NCI-H187 treated with DMSO at 0.1 percent for 48 hours (cell line): ENCODE measurements at regions not wholly inside any gene's neighbourhood (a gene's known extent, or its start where the extent isn't known, plus 50 kb on each side); places are given as distances from the start of the nearest gene placed in this dataset.
A peak's percentile ranks its signal among the peaks of the same experiment; 100 is the strongest.

Experiments
- DNase-seq: peaks from one replicate; lab custom pipeline; 2025; lab: John Stamatoyannopoulos, UW

DNA sequence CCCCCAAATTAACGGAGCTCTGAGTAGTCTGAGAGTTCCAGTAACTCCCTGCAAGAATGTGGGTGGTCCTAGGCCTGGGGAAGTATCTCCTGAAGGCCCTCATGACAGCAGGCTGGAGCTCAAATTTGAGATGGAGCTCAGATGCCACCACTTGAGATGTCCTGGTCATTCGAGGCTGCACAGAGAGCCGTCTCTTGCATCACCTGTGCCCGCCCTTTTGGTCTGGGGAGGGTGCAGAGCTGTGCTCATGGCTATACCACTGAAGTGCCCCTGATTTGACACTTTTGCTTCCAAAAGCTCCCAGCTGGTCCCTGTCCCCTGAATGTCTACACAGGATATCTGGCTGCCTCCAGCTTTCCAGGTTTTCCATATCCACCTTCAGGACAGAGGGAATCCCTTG, 214.0 kb upstream of the B3GAT1 start:
- DNase-seq: no peak

DNA sequence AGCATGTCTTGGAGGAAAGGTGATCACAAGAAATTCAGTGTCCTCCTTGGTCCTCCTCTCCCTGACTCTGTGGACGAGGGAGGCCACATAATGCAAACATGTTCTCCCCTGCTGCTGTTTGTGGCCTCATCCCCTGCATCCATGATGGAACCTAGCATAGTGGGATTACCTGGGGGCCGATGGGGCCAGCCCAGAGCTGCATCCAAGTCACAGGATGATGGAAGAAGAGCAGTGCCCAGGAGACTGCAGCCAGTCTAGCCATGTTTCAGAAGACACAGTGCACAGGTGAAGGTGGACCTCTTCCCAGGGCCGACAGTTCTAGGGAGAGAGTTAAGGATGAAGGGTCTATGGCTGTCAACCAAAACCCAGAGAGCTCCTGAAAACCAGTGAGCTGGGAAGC, 213.6 kb upstream of the B3GAT1 start:
- no peak for DNase-seq

DNA sequence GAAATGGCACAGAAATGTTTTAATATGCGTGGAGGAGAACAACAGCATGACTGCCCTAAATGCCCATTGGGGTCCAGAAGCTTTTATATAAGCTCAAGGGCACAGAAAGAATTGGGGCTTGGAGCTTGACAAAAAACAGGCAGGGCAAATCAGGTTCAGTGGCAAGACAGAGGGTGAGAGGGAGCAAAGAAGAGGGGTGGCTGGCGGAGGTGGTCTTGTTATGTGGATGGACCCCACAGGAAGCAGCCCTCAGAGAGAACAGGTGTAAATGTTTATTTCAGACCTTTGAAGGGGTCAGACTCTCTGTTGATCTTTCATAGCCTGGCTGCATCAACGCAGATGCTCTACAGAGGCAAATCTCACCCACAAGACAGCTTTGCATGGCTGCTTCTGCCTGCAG, 213.1 kb upstream of the B3GAT1 start:
- DNase-seq: no peak

DNA sequence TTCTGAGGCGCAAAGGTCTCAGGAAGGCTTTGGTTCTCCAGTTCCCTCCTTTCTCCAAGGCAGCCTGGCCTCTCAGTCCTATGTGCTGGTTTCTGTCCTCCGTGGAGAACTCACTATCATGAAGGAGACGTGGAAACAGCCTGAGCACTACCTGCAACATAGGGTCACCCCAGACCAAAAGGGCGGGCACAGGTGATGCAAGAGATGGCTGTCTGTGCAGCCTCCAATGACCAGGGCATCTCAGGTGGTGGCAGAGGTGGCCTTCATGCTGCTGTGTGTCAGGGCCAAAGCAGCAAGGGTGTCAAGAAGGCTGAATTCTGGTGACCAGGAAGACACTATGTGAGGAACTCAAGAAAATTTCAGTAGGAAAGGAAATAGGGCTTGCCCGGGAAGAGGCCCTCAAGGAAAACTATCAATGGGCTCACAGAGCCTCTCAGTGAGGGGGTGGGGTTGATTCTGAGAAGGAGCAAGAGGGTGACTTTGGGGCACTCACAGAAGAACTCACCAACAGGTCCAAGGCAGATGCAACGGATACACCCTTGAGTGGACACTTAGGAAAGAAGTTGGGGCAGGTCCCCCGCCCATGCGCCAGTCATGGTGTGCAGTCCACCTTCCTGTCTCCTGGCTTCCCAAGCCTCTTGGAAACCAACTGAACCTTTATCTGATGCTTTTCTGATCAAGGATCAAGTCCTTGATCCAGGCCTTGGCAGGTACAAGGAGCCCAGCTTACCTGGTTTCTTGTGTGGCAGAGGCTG, 212.3 kb upstream of the B3GAT1 start:
- DNase-seq: no peak

DNA sequence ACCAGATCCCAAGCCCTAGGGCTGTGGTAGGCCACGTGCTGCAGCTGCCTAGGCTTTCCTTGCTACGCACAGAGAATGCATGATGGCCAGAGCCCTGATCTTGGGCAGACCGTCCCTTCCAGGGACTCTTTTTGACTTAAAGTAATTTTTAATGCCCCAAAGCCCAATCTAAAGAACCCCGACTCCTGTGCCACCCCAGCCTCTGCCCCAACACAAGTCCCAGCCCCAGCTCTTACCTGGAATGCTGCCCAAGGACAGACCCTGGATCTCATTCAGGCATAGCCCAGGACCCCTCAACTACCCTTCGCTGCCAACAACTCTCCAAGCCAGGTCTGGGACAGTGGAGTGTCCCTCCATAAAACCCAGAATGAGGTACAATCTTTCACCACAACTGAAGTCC, 211.7 kb upstream of the B3GAT1 start:
- DNase-seq: no peak

DNA sequence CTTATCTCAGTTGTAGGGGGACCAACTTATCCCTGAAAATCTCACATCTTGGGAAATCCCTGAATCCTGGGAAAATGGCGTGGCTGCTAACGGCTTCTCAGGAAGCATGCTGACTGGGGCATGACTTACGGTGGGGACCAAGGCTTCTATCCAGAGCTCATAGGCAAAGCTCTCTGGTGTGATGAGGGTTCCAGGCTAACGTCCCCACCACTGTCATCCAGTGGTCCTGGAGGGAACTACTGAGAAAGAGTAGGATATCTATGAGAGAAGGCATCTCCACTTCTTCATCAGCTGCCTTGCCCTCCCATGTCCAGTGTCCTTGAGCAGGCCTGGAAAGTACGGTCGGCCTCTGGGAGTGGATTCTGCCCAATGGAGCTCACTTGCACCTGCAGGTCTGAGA, 210.4 kb upstream of the B3GAT1 start:
- DNase-seq: no peak

DNA sequence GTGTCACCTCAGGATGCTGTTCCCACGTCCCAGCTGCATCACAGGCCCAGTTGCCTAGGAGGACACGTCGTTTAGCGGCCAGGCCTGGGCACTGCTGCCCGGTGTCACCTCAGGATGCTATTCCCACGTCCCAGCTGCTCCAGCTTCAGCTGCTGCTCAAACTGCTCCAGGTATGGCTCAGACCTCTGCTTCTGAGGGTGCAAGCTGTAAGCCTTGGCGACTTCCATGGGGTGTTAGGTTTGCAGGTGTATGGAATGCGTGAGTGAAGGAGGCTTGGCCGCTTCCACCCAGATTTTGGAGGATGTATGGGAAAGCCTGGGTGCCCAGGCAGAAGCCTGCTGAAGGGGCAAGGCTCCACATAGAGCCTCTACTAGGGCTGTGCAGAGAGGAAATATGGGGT, 205.3 kb upstream of the B3GAT1 start:
- no peak for DNase-seq

DNA sequence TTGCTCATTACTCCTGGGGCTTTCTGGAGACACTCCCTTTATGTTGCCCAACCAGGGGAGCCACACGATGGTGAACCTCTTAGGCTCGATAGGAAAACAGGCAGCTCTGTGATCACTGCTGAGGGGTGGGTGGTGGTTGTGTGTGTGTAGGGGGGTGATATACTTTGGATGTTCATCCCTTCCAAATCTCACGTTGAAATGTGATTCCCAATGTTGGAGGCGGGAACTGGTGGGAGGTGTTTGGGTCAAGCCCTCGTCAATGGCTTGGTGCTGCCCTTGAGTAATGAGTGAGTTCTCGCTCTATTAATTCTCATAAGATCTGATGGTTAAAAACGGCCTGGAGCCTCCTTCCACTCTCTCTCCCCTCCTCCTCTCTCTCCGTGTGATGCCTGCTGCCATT, 204.0 kb upstream of the B3GAT1 start:
- no peak for DNase-seq

DNA sequence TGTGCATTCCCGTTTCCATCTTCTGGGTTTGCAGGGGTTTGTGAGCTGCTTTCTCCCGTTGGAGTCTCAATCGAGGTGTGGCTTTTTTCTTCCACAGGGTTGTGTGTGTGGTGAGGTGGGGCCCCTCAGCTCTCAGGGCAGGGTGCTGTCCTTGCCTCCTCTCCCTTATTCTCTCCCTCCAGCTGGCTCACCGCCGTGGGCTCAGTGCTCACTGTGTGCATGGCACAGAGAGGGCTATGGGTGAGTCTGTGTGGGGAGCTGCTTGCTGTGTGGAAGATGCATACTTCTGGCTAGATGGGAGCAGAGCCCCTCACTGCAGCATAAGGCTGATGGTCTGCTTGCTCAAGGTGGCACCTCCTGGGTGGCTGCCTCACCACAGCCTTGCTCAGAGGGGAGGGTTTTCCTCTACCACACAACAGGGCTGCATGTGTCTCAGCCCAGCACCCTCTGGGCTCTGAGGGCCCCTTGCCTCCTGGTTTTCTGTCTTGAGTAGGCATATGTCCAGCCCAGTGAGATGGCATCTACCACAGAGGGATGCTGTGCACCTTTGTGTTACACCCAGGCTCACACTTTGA, 203.1 kb upstream of the B3GAT1 start:
- DNase-seq: no peak

DNA sequence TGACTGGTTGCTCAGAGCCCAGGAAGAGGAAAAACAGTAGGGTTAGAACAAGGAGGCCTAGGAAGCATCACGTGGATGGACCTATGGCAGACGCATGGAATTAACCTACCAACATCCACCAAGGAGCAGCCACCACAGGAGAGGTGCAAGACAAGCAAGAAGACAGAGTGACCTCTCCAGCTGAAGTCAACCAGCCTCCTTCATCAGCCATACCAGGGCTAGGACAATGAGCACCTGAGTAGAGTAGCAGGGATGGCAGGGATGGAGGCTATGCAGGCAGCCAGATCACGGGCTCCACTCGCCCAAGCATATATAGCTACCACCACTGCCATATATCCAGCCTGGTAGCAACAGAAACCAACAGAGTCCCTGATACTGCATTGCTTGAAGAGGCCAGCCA, 202.1 kb upstream of the B3GAT1 start:
- no peak for DNase-seq

DNA sequence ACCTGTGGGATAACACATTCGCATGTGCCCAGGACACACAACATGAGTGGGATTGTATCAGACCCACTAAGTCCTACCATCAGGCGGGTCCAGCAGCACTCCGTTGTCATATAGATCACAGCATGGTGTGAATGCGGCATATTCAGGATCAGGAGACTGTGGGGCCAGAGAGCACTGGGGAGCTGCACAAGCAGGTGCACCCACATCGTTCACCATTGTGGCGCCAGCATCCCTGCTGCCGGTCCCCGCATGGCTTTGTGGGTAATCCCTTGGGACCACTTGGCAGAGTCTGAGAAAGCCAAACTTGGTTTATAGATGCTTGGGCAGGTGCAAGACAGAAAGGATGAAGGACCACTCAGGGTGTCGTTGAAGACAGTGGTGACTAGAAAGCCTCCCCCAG, 201.6 kb upstream of the B3GAT1 start:
- DNase-seq: peak; percentile 41

DNA sequence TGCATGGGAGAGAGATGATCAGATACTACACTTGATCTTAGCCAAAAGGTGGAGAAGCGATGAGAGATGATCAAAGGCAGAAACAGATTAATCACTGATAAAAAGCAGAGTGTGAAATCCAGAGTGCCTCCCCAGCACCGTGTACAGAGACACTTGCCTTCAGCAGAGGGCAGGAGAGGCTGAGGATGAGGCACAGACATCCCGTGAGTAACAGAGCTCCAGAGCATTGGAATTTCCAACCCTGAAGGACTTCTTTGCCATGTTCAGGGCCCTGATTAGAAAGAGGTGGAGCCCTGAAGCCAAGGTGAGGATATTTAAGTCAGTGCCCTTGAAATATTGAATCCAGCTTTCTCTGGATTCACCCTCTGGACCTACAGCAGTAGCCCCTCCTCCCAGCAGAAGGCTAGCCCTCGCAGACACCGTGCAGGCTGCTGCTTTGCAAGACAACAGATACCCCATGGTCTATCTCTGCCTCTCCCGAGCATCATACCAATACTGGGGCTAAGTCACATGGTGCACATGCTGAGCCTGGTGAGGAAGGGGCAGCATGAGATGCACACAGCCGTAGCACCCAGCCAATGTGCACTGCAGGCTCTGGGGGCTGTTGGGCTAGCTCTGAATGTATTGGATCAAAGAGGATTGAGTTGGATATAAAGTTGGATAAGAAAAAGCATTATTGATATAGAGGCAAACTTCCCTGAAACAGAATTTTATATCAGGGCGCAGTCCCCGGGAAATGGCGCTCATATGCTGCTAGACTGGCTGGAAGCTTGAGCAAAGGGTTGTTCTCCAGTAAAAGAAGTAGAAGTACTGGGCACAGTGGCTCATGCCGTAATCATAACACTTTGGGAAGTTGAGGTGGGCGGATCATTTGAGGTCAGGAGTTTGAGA, 200.3 kb upstream of the B3GAT1 start:
- DNase-seq: no peak

DNA sequence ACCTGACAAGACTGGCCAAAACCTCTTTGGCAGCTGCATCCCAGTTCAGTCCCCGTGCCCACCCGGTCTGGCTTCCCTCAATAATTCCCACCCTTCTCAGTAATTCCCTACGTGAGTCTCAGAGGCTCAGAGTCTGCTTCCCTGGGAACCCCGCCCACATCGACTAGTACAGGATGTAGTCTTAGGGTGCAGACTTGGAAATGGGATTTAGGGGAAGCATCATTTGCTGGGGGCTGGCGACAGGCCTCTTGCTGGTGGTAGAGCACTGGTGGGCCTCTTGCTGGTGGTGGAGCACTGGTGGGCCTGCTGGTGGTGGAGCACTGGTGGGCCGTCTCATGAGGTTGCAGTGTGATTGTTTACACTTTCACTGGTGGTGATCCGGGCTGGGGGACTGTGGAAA, 199.5 kb upstream of the B3GAT1 start:
- no peak for DNase-seq

DNA sequence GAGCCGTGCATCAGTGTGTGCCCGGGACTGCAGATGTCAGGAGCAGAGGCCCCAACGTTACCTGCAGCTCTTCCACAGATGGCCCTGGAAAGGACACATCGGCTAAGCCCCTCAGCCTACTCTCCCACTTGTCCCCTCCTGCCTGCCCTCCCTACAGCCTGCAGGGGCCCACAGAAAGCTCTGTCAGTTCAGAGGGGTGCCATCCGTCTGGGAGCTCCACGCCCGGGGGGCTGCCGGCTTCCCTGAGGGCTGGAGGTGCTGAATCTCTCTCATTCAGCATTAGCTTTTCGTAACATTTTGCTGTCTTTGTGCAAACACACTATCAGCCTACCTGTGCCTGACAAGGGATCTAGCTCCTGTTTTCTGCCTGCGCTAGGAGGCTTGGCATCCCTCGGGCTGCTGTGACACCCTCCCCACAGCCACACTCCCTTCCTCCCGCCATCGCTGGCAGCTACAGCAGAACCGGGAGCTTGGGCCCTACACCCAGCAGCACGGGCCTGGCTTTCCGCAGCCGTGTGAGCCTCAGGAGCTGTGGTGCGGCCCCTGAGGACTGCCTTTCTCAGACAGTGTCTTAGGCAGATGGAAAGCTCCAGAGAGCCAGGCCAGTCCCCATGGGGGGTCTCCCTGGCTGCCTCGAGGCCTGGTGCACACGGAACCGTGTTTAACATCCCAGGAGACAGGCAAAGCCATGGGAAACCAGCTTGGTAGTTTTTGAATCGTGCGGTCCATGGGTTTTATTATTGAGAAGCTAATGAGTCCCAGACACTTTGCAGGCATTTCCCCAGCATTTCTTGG, 198.3 kb upstream of the B3GAT1 start:
- no peak for DNase-seq

DNA sequence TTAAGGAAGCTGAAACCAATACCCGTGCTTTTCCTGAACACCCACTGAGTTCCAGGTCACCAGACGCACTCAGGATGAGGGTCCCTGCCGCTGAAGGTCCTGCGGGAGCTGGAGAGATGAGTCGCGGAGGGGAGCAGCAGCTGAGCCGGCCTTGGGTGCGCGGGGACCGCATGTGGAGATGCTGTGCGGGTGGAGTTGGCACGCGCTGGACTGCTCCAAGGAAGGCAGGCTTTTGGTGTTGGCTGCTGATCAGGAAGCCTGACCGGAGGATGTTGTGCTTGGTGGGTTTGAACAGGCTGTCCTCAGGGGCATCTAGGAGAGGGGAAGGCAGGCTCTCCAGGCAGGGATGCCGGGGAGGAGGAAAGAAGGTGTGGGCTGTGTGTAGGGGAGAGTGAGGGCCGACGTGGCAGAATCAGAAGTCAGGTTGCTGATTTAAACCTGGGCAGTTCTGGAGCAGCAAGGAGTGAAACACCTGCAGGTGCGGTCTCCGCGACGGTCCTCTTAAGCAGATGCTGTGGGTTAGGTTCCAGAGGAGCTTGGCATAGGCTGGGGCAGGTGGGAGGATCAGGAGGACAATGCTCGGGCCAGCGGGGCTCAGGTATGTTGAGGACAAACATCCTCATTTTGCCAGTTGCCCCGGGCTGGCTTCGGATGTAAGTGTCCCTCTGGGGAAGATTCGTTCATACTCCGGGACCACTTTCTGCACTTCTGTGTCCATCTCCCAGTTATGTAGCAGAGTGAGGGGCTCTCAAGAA, 197.5 kb upstream of the B3GAT1 start:
- no peak for DNase-seq

DNA sequence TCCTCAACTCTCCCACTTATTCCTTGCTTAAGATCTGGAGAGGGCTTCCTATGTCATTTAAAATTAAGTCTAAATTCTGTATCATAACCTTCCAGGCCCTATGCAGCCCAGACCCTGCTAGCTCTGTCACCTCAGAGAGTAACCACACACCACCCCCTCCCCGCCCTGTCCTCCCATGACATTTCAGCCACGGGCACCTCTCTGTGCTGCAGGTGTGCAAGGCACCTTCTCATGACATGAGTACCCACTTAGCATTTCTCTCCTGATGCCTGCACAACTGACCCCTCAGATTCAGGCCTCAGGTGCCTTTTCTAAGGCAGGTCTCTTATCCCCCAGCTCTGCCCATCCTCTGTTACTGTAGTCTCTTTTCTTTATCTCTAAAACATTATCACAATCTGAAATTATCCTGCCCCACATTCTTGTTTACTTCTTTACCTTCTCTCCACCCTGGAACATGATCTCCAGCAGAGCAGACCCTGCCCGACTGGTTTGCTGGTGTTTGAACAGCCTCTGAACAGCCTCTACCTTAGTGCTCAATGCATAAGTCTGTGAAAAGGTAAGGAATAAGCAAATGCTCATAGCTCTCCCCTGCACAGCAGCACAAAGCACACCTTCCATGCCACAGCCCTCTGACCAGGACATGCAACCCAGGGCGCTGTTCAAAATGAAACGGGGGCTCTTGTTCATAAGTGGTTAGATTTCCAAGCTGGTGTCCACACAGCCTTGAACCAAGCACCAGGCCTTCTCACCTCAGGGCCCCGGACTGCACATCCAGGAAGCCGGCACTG, 196.1 kb upstream of the B3GAT1 start:
- no peak for DNase-seq

DNA sequence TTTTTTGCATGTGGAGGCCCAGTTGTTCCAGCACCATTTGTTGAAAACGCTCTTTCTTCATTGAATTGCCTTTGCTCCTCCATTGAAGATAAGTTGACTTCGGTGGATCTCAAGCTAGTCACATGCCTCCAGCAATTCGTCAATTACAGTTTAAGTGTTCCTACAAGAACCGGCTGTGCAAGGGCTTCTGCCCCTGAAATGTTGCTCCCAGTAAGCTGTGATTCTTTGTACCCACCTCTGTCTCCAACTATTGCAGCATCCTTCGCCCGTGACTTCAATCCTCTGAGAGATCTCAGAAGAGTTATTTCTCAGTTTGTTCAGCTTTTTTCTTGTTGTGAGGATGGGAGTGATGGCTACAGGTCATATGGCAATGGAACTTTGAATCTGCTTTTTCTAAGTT, 194.2 kb upstream of the B3GAT1 start:
- DNase-seq: no peak

DNA sequence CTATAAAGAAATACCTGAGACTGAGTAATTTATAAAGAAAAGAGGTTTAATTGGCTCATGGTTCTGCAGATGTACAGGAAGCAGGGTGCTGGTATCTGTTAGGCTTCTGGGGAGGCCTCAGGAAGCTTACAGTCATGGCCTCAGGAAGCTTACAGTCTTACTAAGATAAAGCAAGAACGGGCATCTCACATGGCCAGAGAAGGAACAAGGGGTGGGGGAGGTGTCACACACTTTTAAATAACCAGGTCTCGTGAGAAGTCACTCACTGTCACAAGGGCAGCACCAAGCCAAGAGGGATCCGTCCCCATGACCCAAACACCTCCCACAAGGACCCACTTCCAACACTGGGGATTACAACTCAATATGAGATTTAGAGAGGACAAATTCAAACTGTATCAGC, 192.8 kb upstream of the B3GAT1 start:
- no peak for DNase-seq

DNA sequence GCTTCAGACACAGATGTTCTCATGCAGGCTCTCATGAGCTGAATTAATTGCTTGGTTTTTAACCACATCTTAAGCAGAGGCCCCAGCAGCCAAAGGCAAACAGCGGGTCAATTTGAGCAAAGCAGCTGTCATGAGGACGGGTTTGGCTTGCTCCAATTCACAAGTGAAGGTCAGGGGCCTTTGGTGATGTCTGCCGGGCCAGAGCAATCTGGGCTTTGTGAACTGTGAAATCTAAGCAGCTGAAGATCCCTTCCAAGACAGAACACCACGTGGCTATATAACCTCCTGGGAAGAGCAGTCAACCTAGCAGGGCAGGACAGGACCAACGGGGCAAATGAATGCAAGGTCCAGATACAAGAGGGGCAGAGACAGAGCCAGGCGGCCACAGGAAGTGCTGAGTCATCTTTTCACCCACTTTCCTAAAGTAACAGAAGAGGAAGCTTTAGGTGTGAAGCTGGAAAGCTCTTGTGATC, 187.3 kb upstream of the B3GAT1 start:
- no peak for DNase-seq

DNA sequence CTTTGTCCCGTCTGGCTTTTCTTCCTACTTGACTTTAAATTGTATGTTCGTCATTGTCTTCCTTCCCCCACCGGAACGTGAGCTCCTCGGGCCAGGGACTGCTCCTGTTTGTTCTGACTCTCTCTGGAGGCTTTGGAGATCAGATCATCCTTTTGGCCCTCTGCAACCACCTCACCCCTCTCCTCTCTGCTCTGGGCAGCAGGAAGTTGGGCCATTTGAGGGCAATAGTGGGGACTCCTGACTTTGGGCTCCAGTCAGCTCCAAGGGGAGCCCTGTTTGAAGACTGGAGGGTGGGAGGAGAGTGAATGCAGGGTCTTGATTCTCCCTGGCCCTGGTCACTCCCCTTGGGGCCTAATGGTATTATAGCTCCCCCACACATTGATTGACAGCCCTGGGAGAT, 186.3 kb upstream of the B3GAT1 start:
- no peak for DNase-seq

DNA sequence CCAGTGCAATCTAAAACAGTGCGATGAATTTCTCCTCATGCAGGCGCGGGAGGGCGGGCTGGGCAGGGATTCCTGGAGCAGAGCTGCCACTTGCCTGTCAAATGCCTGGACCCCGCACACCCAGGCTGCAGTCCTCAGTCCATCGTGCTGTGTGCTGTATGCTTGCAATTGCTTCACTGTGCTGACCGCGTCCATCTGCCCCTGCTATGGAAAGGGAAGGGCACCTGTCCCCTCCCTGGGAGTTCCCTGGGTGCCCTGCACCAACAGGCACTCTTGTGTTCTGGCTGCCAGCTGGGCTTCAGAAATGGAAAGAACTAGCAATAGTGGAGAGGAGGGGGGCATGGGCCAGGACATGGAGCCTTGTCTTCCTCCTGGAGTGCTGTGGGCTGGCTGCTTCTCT, 185.4 kb upstream of the B3GAT1 start:
- no peak for DNase-seq
